ENCODE measurements at regions not wholly inside any gene's neighbourhood (a gene's known extent, or its start where the extent isn't known, plus 50 kb on each side); places are given as distances from the start of the nearest gene placed in this dataset.

GRCh38 chr21:27581168-27581567 lies 614.3 kb upstream of the ADAMTS5 start:
- Mint-ChIP-seq H3K27ac (ENCODE audit: unreplicated experiment) (no peak overlapping the region), H3K9me3 (ENCODE audit: unreplicated experiment) (no peaks in the 10 kb centered on the region), H3K27me3 (ENCODE audit: unreplicated experiment) (no peaks in the 10 kb centered on the region), H3K4me1 (ENCODE audit: low read depth, unreplicated experiment) (no peaks in the 10 kb centered on the region), H3K36me3 (ENCODE audit: unreplicated experiment) (no peaks in the 10 kb centered on the region), H3K4me3 (ENCODE audit: unreplicated experiment) (no peak overlapping the region)
- DNase-seq: no peak
- no peak for TF ChIP-seq CTCF (IDR thresholded peaks at IDR 0.05; ENCODE audit: partially characterized antibody, unreplicated experiment)

- Mint-ChIP-seq H3K36me3 (ENCODE audit: unreplicated experiment) (no peaks in the 10 kb centered on the region), H3K27me3 (ENCODE audit: unreplicated experiment) (no peaks in the 10 kb centered on the region), H3K4me3 (ENCODE audit: unreplicated experiment) (no peak overlapping the region), H3K4me1 (ENCODE audit: low read depth, unreplicated experiment) (no peaks in the 10 kb centered on the region), H3K27ac (ENCODE audit: unreplicated experiment) (no peak overlapping the region), H3K9me3 (ENCODE audit: unreplicated experiment) (no peaks in the 10 kb centered on the region)
- TF ChIP-seq CTCF (IDR thresholded peaks at IDR 0.05; ENCODE audit: partially characterized antibody, unreplicated experiment): no peak
- no peak for DNase-seq
Observed at GRCh38 chr21:27580276-27580675, 613.4 kb upstream of the ADAMTS5 start.

- Mint-ChIP-seq H3K27ac (ENCODE audit: unreplicated experiment) (no peak overlapping the region), H3K9me3 (ENCODE audit: unreplicated experiment) (no peaks in the 10 kb centered on the region), H3K27me3 (ENCODE audit: unreplicated experiment) (no peaks in the 10 kb centered on the region), H3K36me3 (ENCODE audit: unreplicated experiment) (peaks cover 2% of the 10 kb centered on the region), H3K4me1 (ENCODE audit: low read depth, unreplicated experiment) (no peaks in the 10 kb centered on the region), H3K4me3 (ENCODE audit: unreplicated experiment) (no peak overlapping the region)
- no peak for DNase-seq
- no peak for TF ChIP-seq CTCF (IDR thresholded peaks at IDR 0.05; ENCODE audit: partially characterized antibody, unreplicated experiment)
Observed at GRCh38 chr21:27578741-27579265, 611.9 kb upstream of the ADAMTS5 start.

GRCh38 chr21:27572696-27573095 lies 605.8 kb upstream of the ADAMTS5 start:
- Mint-ChIP-seq H3K36me3 (ENCODE audit: unreplicated experiment) (peaks cover 7% of the 10 kb centered on the region), H3K27me3 (ENCODE audit: unreplicated experiment) (no peaks in the 10 kb centered on the region), H3K27ac (ENCODE audit: unreplicated experiment) (no peak overlapping the region), H3K9me3 (ENCODE audit: unreplicated experiment) (no peaks in the 10 kb centered on the region), H3K4me1 (ENCODE audit: low read depth, unreplicated experiment) (no peaks in the 10 kb centered on the region), H3K4me3 (ENCODE audit: unreplicated experiment) (no peak overlapping the region)
- no peak for TF ChIP-seq CTCF (IDR thresholded peaks at IDR 0.05; ENCODE audit: partially characterized antibody, unreplicated experiment)
- DNase-seq: no peak

- Mint-ChIP-seq H3K4me1 (ENCODE audit: low read depth, unreplicated experiment) (no peaks in the 10 kb centered on the region), H3K36me3 (ENCODE audit: unreplicated experiment) (peaks cover 7% of the 10 kb centered on the region), H3K4me3 (ENCODE audit: unreplicated experiment) (no peak overlapping the region), H3K9me3 (ENCODE audit: unreplicated experiment) (no peaks in the 10 kb centered on the region), H3K27ac (ENCODE audit: unreplicated experiment) (no peak overlapping the region), H3K27me3 (ENCODE audit: unreplicated experiment) (no peaks in the 10 kb centered on the region)
- no peak for DNase-seq
- no peak for TF ChIP-seq CTCF (IDR thresholded peaks at IDR 0.05; ENCODE audit: partially characterized antibody, unreplicated experiment)
Observed at GRCh38 chr21:27571706-27572105, 604.8 kb upstream of the ADAMTS5 start.
